ENCODE measurements at regions not wholly inside any gene's neighbourhood (a gene's known extent, or its start where the extent isn't known, plus 50 kb on each side); places are given as distances from the start of the nearest gene placed in this dataset.

GRCh38 chr1:244327533-244327932 lies 124.2 kb downstream of the ADSS2 start:
- TF ChIP-seq, protein P1, sequence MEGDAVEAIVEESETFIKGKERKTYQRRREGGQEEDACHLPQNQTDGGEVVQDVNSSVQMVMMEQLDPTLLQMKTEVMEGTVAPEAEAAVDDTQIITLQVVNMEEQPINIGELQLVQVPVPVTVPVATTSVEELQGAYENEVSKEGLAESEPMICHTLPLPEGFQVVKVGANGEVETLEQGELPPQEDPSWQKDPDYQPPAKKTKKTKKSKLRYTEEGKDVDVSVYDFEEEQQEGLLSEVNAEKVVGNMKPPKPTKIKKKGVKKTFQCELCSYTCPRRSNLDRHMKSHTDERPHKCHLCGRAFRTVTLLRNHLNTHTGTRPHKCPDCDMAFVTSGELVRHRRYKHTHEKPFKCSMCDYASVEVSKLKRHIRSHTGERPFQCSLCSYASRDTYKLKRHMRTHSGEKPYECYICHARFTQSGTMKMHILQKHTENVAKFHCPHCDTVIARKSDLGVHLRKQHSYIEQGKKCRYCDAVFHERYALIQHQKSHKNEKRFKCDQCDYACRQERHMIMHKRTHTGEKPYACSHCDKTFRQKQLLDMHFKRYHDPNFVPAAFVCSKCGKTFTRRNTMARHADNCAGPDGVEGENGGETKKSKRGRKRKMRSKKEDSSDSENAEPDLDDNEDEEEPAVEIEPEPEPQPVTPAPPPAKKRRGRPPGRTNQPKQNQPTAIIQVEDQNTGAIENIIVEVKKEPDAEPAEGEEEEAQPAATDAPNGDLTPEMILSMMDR (IDR thresholded peaks at IDR 0.05): no peak
- no peaks in the 10 kb centered on the region for H3K9me3 ChIP-seq (replicated peaks in 1 of 2; ENCODE audit: control insufficient read depth in 1 of 2, insufficient read depth in 1 of 2, low read length in 2 of 2)
- H3K36me3 Mint-ChIP-seq: peaks cover 5 to 6% of the 10 kb centered on the region in 2 donors
- peaks cover 0 to 6% (median 2%) of the 10 kb centered on the region in 7 donors for H3K9me3 Mint-ChIP-seq
- no peaks in the 10 kb centered on the region for H4K20me1 ChIP-seq (ENCODE audit: insufficient read depth, low read length)
- H3K4me1 Mint-ChIP-seq: peaks cover 32% of the 10 kb centered on the region
- no peak overlapping the region for H3K9ac ChIP-seq (ENCODE audit: insufficient read depth, low read length, poor library complexity, severe bottlenecking)
- H3K4me2 ChIP-seq (replicated peaks; ENCODE audit: extremely low read depth, low read length, poor library complexity, severe bottlenecking): no peak overlapping the region
- no peak overlapping the region for H3K4me3 ChIP-seq (replicated peaks in 1 of 3; ENCODE audit: low read depth in 2 of 3, low read length in 3 of 3)
- intact Hi-C loops (cut with micrococcal nuclease): no loop called here
- H3K27me3 ChIP-seq (ENCODE audit: control insufficient read depth in 2 of 2, insufficient read depth in 2 of 2, low read length in 2 of 2): no peaks in the 10 kb centered on the region
- no peaks in the 10 kb centered on the region for H3K36me3 ChIP-seq (replicated peaks in 1 of 2; ENCODE audit: control insufficient read depth in 1 of 2, insufficient read depth in 2 of 2, low read length in 2 of 2)
- no peaks in the 10 kb centered on the region for H3K27me3 Mint-ChIP-seq (ENCODE audit: low read depth in 3 of 3)
- no peak for DNase-seq
- no peak overlapping the region for H2AFZ ChIP-seq (ENCODE audit: insufficient read depth, low read depth, low read length, poor library complexity, severe bottlenecking)
- no peak overlapping the region for H3K4me3 Mint-ChIP-seq
- no peak overlapping the region for H3K27ac Mint-ChIP-seq
- no peak overlapping the region for H3K27ac ChIP-seq (ENCODE audit: low read depth in 1 of 2, low read length in 2 of 2)
- H3K79me2 ChIP-seq (ENCODE audit: insufficient read depth, low read length): peaks cover 21% of the 10 kb centered on the region
- H3K4me1 ChIP-seq (ENCODE audit: control insufficient read depth in 1 of 2, insufficient read depth in 2 of 2, low read length in 2 of 2): peaks cover 31 to 38% of the 10 kb centered on the region in 2 donors

GRCh38 chr1:244328476-244328875 lies 123.2 kb downstream of the ADSS2 start:
- Mint-ChIP-seq H3K27ac (no peak overlapping the region), H3K9me3 (peaks cover 0 to 10% (median 3%) of the 10 kb centered on the region in 7 donors), H3K27me3 (ENCODE audit: low read depth in 3 of 3) (no peaks in the 10 kb centered on the region), H3K4me1 (peaks cover 26% of the 10 kb centered on the region), H3K4me3 (no peak overlapping the region), H3K36me3 (peaks cover 3 to 4% of the 10 kb centered on the region in 2 donors)
- Histone ChIP-seq H4K20me1 (ENCODE audit: insufficient read depth, low read length) (no peaks in the 10 kb centered on the region), H3K4me3 (replicated peaks in 1 of 3; ENCODE audit: low read depth in 2 of 3, low read length in 3 of 3) (no peak overlapping the region), H3K4me2 (replicated peaks; ENCODE audit: extremely low read depth, low read length, poor library complexity, severe bottlenecking) (no peak overlapping the region), H3K27ac (ENCODE audit: low read depth in 1 of 2, low read length in 2 of 2) (no peak overlapping the region), H3K79me2 (ENCODE audit: insufficient read depth, low read length) (peaks cover 15% of the 10 kb centered on the region), H3K9me3 (replicated peaks in 1 of 2; ENCODE audit: control insufficient read depth in 1 of 2, insufficient read depth in 1 of 2, low read length in 2 of 2) (no peaks in the 10 kb centered on the region), H3K4me1 (ENCODE audit: control insufficient read depth in 1 of 2, insufficient read depth in 2 of 2, low read length in 2 of 2) (peaks cover 23 to 28% of the 10 kb centered on the region in 2 donors), H3K36me3 (replicated peaks in 1 of 2; ENCODE audit: control insufficient read depth in 1 of 2, insufficient read depth in 2 of 2, low read length in 2 of 2) (no peaks in the 10 kb centered on the region), H2AFZ (ENCODE audit: insufficient read depth, low read depth, low read length, poor library complexity, severe bottlenecking) (no peak overlapping the region), H3K9ac (ENCODE audit: insufficient read depth, low read length, poor library complexity, severe bottlenecking) (no peak overlapping the region), H3K27me3 (ENCODE audit: control insufficient read depth in 2 of 2, insufficient read depth in 2 of 2, low read length in 2 of 2) (no peaks in the 10 kb centered on the region)
- TF ChIP-seq, protein P1 (IDR thresholded peaks at IDR 0.05): no peak
- intact Hi-C loops (cut with micrococcal nuclease): no loop called here
- no peak for DNase-seq

Data from CD14-positive monocyte (primary cell).